ENCODE measurements at regions not wholly inside any gene's neighbourhood (a gene's known extent, or its start where the extent isn't known, plus 50 kb on each side); places are given as distances from the start of the nearest gene placed in this dataset.

DNA sequence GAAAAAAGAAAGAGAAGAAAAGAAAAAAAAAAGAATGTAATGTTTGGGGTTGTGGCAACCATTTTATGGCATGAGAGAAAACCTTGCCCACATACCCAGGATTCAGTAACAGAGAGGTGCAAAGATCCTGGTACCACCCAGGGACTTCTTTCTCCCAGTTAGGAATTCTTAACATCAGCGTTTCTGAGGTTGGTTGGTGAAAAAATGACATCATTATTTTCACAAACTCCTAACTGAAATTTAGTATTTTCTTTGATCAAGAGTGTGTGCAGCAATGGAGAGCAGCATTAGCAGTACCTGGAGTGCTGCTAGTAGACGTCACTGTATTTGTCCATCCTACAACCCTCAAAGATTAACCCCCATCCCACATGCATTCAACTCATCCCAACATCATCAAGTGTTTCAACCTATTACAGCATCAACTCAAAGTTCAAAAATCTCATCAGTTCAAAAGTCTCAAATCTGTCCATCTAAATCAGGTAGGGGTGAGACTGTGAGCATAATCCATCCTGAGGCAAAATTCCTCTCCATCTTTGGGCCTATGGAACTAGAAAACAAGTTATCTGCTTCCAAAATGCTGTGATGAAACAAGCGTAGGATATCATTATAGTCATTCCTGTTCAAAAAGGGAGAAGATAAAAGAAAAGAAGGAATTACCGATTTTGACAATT is 60.1 kb upstream of the MSX2 start:
- no peak for DNase-seq (ENCODE audit: low read depth in 2 of 3, low spot score in 2 of 3)

GRCh38 chr5:174665347-174665746 is 59.0 kb upstream of the MSX2 start:
- DNase-seq (ENCODE audit: low read depth in 2 of 3, low spot score in 2 of 3) = no peak

DNA sequence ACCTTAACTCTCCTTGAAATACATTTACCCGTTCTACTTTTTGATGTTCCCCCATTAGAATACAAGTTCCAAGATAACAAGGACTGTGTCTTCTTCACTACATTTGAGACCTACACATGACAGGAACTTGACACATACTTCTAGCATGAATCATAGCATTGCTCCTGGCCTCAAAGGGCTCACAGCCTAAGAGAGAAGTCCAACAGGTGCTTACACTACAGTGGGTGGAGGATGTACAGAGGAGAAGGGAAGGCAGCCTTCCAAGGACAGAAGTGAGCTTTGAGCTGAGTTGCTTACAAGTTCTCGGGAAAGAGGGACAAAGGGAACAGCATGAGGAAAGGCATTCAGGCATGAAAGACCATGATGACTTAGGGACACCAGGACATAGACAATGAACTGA is 56.9 kb upstream of the MSX2 start:
- DNase-seq (ENCODE audit: low read depth in 2 of 3, low spot score in 2 of 3) = no peak

- DNase-seq (ENCODE audit: low read depth in 2 of 3, low spot score in 2 of 3) = no peak
These were observed 56.0 kb upstream of the MSX2 start for GRCh38 chr5:174668349-174668748.

All from activated CD8-positive, alpha-beta memory T cell treated with anti-CD3 and anti-CD28 coated beads for 48 hours (primary cell).